Endothelial cell of umbilical vein (primary cell): ENCODE measurements at regions not wholly inside any gene's neighbourhood (a gene's known extent, or its start where the extent isn't known, plus 50 kb on each side); places are given as distances from the start of the nearest gene placed in this dataset.

Experiments
- BruUV-seq: library from RNA; stranded (reverse); fragments of 400-500 nt; replicated peaks from 2 replicates; lab custom pipeline; 2021; lab: Mats Ljungman, UMichigan
- CTCF ChIA-PET: fragments of 300-600, 350-600 bp; sonication (Branson Sonifier 250); formaldehyde crosslinking; loops from one replicate; lab custom pipeline; 2021; ENCODE audit warnings: antibody characterized with exemption, inconsistent platforms; lab: Charles Lee
- POLR2A ChIA-PET: fragments of 300-600, 350-600 bp; sonication (Branson Sonifier 250); formaldehyde crosslinking; loops from one replicate; lab custom pipeline; 2021; ENCODE audit warnings: antibody characterized with exemption, inconsistent platforms; lab: Charles Lee
- DNase-seq: peaks from one replicate; pipeline ENCODE4 v3.0.0-alpha.2; 2011; ENCODE audit warnings: low read depth, low spot score
- FAIRE-seq: peaks from 2 replicates; lab custom pipeline; 2011; peaks lifted over from hg19 to GRCh38; lab: Jason Lieb, UNC
- H2AFZ ChIP-seq: 2 replicates; pipeline ENCODE4 v1.6.0; 2012; ENCODE audit warnings: low read depth, low read length, control low read depth, inconsistent platforms
- H3K27ac ChIP-seq: 2 replicates; pipeline ENCODE4 v1.5.1; 2011; ENCODE audit warnings: low read depth, mild to moderate bottlenecking, control low read depth, low read length, moderate library complexity; ENCODE audit not compliant: insufficient read depth
- H3K27me3 ChIP-seq, 2 experiments: 2 replicates each; pipeline versions ENCODE4 v1.6.0 to v1.6.1; 2011; ENCODE audit warnings: low read length in 2 of 2, mixed read lengths in 1 of 2; ENCODE audit not compliant: control insufficient read depth in 2 of 2, insufficient read depth in 2 of 2
- H3K36me3 ChIP-seq, 2 experiments: 2 replicates in 1 of 2; 3 replicates in 1 of 2; pipeline ENCODE4 v1.5.1; 2011; ENCODE audit warnings: low read length in 2 of 2, mild to moderate bottlenecking in 1 of 2, moderate library complexity in 1 of 2; ENCODE audit not compliant: control insufficient read depth in 2 of 2, insufficient read depth in 2 of 2; ENCODE audit errors: extremely low read depth in 1 of 2
- H3K4me1 ChIP-seq: 3 replicates; pipeline ENCODE4 v1.5.1; 2011; ENCODE audit warnings: mild to moderate bottlenecking, low read length; ENCODE audit not compliant: control insufficient read depth, insufficient read depth; ENCODE audit errors: extremely low read depth
- H3K4me2 ChIP-seq: 2 replicates; pipeline ENCODE4 v1.6.1; 2011; ENCODE audit warnings: low read length, control low read depth, mixed read lengths; ENCODE audit not compliant: insufficient read depth
- H3K4me3 ChIP-seq, 3 experiments: fragments of 200-600 bp in 1 of 3; sonication (generic), shearing (Covaris generic) in 1 of 3; replicated peaks in 1 of 3; 2 replicates each; pipeline ENCODE4 v1.5.1; 2011 to 2016; ENCODE audit warnings: control low read depth in 3 of 3, low read length in 3 of 3, mild to moderate bottlenecking in 2 of 3, inconsistent platforms in 1 of 3, low read depth in 1 of 3, moderate library complexity in 1 of 3; ENCODE audit not compliant: insufficient read depth in 1 of 3
- H3K79me2 ChIP-seq: 2 replicates; pipeline ENCODE4 v1.6.0; 2012; ENCODE audit warnings: low read length, inconsistent platforms; ENCODE audit not compliant: control insufficient read depth, insufficient read depth
- H3K9ac ChIP-seq: replicated peaks from 2 replicates; pipeline ENCODE3; 2011; ENCODE audit warnings: low read length, control low read depth; ENCODE audit not compliant: insufficient read depth; ENCODE audit errors: extremely low read depth
- H3K9me1 ChIP-seq: replicated peaks from 3 replicates; pipeline ENCODE4 v1.6.0; 2011; ENCODE audit warnings: mild to moderate bottlenecking, low read length; ENCODE audit not compliant: control insufficient read depth, insufficient read depth; ENCODE audit errors: extremely low read depth
- H3K9me3 ChIP-seq: replicated peaks from 2 replicates; pipeline ENCODE4 v1.5.1; 2012; ENCODE audit warnings: low read length, inconsistent platforms; ENCODE audit not compliant: control insufficient read depth, insufficient read depth
- H4K20me1 ChIP-seq: replicated peaks from 2 replicates; pipeline ENCODE3; 2011; ENCODE audit warnings: mild to moderate bottlenecking, low read length; ENCODE audit not compliant: control insufficient read depth, insufficient read depth; ENCODE audit errors: extremely low read depth
- EZH2 ChIP-seq: IDR thresholded peaks from 2 replicates; pipeline ENCODE4 v1.6.1; 2012; ENCODE audit warnings: borderline replicate concordance, low read depth, mild to moderate bottlenecking, moderate library complexity, low read length, inconsistent platforms; ENCODE audit not compliant: severe bottlenecking
- FOS ChIP-seq: IDR thresholded peaks from 2 replicates; pipeline ENCODE4 v1.6.1; 2011; ENCODE audit warnings: mild to moderate bottlenecking, low read length, moderate library complexity, borderline replicate concordance; ENCODE audit not compliant: insufficient read depth
- GATA2 ChIP-seq: IDR thresholded peaks from 2 replicates; pipeline ENCODE4 v1.7.0; 2011; ENCODE audit warnings: low read depth, mild to moderate bottlenecking, moderate library complexity, mixed read lengths, low read length; ENCODE audit not compliant: insufficient read length, insufficient read depth
- JUN ChIP-seq: IDR thresholded peaks from 2 replicates; pipeline ENCODE4 v1.6.1; 2011; ENCODE audit warnings: borderline replicate concordance, low read depth; ENCODE audit not compliant: insufficient read length, insufficient read depth
- MYC ChIP-seq: IDR thresholded peaks from one replicate; pipeline ENCODE4 v1.6.1; 2011; ENCODE audit warnings: mild to moderate bottlenecking, low read depth, low read length
- POLR2A ChIP-seq: IDR thresholded peaks from 2 replicates; pipeline ENCODE4 v1.6.1; 2012; ENCODE audit warnings: low read depth, mild to moderate bottlenecking, control low read depth, low read length
- POLR2AphosphoS5 ChIP-seq: IDR thresholded peaks from 2 replicates; pipeline ENCODE4 v1.6.1; 2012; ENCODE audit warnings: low read depth, mild to moderate bottlenecking, control low read depth, low read length, moderate library complexity; ENCODE audit not compliant: insufficient read depth
- dilution Hi-C: fragments of 300-500 bp; cut with MboI; formaldehyde crosslinking; loops from one replicate; pipeline ENCODE4 v1.15.0; 2019; ENCODE audit warnings: low sequenced_read_pairs; ENCODE audit not compliant: extremely low pct_ligation_motif_present
- intact Hi-C: fragments of 100-400 bp; cut with micrococcal nuclease; formaldehyde crosslinking; loops from one replicate; pipeline ENCODE4 v1.10.0; 2022
- TF ChIP-seq, protein P1 (sequence below), 2 donors: IDR thresholded peaks; 1 replicate in 1 of 2; 2 replicates in 1 of 2; pipeline ENCODE4 v1.5.1; 2011; ENCODE audit warnings: low read length in 2 of 2, mild to moderate bottlenecking in 2 of 2, moderate library complexity in 2 of 2, control low read depth in 1 of 2, inconsistent platforms in 1 of 2, low read depth in 1 of 2; ENCODE audit not compliant: insufficient read depth in 1 of 2; ENCODE audit errors: extremely low read depth in 1 of 2
- TF ChIP-seq, protein P2 (sequence below): IDR thresholded peaks from 2 replicates; pipeline ENCODE4 v1.6.1; 2011; ENCODE audit not compliant: insufficient read depth, insufficient read length

DNA sequence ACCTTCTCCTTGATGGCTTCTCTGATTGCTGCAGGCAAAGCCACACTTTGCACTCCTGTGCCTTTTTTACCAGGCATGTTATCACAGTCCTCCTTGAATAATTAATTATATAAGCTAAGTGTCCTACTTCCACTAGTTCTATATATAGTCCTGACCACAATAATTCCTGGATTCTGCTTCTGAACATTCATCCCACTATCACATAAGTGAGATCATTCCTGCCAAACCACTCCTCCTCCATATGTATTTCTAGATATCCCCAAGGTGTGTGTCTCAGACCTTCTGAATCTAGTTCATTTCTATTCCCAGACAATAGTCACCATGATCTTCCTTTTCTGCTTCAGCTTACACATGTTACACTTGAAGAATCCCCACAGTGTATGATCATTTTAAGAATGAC, 1237.5 kb upstream of the MAP3K7 start:
- TF ChIP-seq, protein P1, sequence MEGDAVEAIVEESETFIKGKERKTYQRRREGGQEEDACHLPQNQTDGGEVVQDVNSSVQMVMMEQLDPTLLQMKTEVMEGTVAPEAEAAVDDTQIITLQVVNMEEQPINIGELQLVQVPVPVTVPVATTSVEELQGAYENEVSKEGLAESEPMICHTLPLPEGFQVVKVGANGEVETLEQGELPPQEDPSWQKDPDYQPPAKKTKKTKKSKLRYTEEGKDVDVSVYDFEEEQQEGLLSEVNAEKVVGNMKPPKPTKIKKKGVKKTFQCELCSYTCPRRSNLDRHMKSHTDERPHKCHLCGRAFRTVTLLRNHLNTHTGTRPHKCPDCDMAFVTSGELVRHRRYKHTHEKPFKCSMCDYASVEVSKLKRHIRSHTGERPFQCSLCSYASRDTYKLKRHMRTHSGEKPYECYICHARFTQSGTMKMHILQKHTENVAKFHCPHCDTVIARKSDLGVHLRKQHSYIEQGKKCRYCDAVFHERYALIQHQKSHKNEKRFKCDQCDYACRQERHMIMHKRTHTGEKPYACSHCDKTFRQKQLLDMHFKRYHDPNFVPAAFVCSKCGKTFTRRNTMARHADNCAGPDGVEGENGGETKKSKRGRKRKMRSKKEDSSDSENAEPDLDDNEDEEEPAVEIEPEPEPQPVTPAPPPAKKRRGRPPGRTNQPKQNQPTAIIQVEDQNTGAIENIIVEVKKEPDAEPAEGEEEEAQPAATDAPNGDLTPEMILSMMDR (IDR thresholded peaks at IDR 0.05; ENCODE audit: extremely low read depth in 1 of 2, insufficient read depth in 1 of 2, low read depth in 1 of 2, low read length in 2 of 2): no peak
- TF ChIP-seq MYC (no peak), EZH2 (no peak), GATA2 (no peak), FOS (no peak), POLR2A (no peak), JUN (no peak), POLR2AphosphoS5 (no peak)
- TF ChIP-seq, protein P2, sequence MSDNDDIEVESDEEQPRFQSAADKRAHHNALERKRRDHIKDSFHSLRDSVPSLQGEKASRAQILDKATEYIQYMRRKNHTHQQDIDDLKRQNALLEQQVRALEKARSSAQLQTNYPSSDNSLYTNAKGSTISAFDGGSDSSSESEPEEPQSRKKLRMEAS: no peak
- Histone ChIP-seq H3K36me3 (no peaks in the 10 kb centered on the region), H4K20me1 (no peaks in the 10 kb centered on the region), H3K27me3 (no peaks in the 10 kb centered on the region), H2AFZ (no peak overlapping the region), H3K9ac (no peak overlapping the region), H3K9me3 (no peaks in the 10 kb centered on the region), H3K4me3 (no peak overlapping the region), H3K79me2 (no peaks in the 10 kb centered on the region), H3K4me2 (no peak overlapping the region), H3K9me1 (no peaks in the 10 kb centered on the region), H3K4me1 (no peaks in the 10 kb centered on the region), H3K27ac (no peak overlapping the region)
- CTCF ChIA-PET: no interaction called here
- no peak for FAIRE-seq
- no peak for DNase-seq
- dilution Hi-C loops: no loop called here
- BruUV-seq: no TSS peak
- POLR2A ChIA-PET: no interaction called here
- intact Hi-C loops: no loop called here
